ENCODE measurements at regions not wholly inside any gene's neighbourhood (a gene's known extent, or its start where the extent isn't known, plus 50 kb on each side); places are given as distances from the start of the nearest gene placed in this dataset.

GRCh38 chr9:115210699-115211098 lies 92.7 kb upstream of the TNC start:
- DNase-seq: no peak

- no peak for DNase-seq
These were observed 93.6 kb upstream of the TNC start for GRCh38 chr9:115211413-115212124.

DNA sequence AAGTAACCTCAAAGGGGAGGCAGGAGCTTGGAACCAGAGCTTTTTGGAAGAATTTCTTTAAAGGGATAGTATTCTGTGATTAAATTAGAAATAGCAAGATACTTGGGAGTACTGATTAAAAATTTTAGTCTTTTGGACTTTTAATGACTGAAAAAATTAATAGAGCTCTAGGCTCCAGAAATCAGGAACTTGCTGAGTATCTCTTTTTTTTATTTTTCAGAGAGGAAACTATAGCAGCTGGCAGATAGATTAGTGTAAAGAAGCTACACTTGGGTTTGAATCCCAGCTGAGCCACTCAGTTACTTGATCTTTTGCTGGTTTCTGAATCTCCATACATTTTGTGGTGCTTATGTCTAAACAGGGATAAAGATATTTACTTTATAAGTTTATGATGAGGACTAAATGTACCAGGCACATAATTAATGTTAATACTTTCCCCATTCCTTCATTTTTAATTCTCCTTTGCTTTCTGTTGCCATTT lies 94.2 kb upstream of the TNC start:
- no peak for DNase-seq

- DNase-seq: no peak
These were observed 94.9 kb upstream of the TNC start for GRCh38 chr9:115212832-115213231.

GRCh38 chr9:115213818-115214334 lies 95.9 kb upstream of the TNC start:
- DNase-seq: peak; percentile 68

- no peak for DNase-seq
These were observed 98.9 kb upstream of the TNC start for GRCh38 chr9:115216873-115217272.

DNA sequence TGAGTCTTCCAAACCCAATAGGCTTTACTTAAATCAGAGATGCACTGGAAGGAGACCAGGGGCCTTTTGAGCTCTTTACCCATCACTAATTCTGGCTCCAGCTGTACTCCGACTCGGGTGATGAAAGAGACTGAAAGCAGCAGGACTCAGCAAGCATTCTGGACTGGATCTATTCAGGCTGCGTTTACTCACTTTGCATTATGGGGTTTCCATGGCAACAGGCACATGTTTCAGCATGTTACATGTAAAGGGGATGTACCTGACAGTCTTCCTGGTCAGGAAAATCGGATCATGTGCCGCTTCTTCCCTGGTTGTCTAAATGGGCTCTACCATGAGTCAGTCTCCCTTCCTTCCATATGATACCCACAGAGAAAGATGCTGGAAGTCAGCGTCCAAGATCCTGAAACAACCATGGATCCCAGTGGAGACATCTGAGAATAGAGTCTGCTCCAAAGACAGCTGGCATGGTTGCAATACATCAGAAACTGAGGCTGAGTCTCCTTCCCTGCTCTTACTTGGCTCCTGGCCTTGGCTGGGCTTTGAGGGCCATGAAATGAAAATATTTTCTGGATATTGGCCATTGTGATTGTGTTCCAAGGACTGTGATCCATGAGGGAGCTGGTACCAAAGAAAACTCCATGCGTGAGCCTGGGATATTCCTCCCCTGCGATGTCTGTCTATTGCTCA lies 102.5 kb upstream of the TNC start:
- no peak for DNase-seq

GRCh38 chr9:115223471-115223870 lies 105.5 kb upstream of the TNC start:
- no peak for DNase-seq

DNA sequence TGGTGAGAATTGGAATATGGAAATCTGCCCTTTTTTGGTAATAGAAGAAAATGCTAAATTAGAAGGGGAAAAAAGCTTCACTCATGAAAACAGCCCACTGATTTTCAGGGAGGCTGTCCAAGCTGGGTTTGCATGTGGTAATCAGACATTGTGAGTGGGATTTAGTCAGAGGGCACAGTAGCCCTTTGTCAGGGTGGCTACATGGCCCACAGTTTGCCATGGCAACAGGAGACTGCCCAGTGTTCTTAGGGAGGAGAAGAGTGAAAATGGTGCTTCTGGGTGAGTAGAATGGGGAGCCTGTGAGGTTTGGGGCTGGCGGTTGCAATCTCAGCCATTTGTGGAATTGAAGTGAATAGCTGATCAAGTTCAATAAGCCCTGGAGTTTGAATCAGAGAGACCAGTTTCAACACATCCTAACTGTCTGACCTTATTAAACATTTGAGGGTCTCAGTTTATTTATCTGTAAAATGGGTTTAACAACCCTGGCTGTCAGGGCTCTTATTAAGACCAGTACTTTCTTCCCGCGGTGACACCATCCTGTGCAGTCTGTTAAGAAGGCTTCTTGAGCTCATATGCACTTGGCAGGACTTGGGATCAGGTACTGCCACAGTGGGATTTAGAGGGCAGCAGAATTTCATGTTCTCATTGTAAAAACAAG lies 107.6 kb upstream of the TNC start:
- DNase-seq: no peak

- no peak for DNase-seq
These were observed 108.2 kb upstream of the TNC start for GRCh38 chr9:115226152-115226551.

DNA sequence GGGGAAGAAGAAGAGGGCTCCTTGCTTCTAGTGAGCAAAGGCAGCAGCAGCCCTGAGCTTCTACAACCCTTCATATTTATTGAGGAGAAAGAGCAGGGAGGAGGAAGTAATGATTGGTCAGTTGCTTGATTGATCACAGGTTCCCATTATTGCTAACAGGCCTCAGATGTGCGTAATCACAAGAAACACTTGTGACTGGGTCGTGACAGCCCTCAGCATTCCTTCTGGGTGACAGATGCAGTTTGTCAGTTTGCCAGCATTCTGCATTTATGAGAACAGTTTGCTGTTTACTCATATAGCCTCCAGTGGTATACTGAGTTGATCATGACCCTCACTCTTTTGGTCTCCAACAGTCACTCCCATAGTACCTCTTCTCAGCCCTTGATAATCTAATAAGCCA lies 111.5 kb upstream of the TNC start:
- no peak for DNase-seq

DNA sequence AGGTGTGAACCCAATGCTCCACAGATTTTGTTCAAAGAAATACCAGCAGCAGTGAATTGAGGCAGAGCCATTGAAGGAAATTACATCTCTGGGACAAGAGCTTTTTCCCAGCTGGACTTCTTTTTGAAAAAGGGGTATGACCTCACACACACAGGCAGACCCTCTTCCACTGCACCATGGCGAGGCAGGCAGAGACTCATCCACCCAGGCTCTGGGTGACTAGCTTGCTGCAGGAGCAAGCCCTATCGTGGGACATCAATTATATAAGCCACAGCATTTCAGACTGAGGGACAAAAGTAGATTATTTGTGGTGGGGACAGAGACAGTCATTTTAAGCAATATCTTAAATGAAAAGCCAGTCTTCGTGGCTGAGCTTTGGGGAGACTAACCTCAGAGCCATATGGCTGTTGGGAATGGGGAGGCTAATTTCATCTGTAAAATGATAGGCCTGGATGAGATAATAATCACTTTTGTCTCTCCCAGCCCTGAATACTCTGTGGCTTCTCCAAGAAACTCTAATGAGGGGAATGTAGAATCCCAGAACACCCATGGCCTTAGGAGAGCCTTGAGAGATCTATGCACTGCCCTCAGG lies 113.1 kb upstream of the TNC start:
- no peak for DNase-seq

DNA sequence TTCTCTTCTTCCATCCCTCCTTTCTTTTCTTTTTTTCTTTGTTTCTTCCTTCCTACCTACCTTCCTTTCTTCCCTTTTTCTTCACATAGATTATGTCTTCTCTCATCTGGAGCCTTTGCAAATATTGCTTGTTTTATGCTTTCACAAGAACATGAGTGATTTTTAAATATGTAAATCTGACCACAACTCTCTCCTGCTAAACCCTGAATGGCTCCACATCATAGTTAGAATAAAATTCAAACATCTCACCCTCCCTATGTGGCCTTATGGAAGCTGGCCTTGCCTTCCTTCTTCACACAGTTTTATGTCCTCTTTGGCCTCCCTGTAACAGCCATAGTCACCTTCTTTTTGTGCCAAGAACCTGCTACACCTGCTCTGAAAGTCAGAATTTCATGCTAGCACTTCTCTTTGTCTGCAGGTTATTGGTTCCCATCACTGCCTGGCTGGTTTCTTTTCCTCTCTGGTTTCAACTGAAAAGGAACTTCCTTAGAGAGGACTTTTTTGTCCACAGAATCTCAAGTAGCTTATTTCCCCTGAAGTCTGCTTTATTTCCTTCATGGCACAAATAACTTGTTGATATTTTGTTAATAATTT lies 114.3 kb upstream of the TNC start:
- DNase-seq: no peak

GRCh38 chr9:115234094-115234493 lies 116.1 kb upstream of the TNC start:
- DNase-seq: no peak

- no peak for DNase-seq
These were observed 117.3 kb upstream of the TNC start for GRCh38 chr9:115235221-115235620.

GRCh38 chr9:115237385-115237998 lies 119.5 kb upstream of the TNC start:
- no peak for DNase-seq

DNA sequence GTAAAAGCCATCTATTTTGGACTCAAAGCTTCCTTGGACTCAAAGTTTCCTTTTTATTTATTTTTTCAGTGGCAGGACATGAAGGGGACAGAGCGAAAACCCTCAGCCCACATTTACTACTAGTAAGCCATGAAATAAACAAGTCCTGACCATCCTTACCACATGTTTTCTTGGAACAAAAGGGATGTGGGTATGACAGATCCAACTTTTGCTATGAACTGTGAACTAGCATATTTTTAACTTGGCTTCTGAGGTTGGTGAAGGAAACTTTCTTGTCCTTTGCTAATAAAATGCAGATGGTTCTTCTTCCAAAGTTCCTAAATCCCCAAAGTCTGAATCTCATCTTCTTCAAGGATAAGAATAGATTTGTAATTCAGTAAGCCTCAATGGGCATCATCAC lies 122.7 kb upstream of the TNC start:
- no peak for DNase-seq

GRCh38 chr9:115241641-115242040 lies 123.7 kb upstream of the TNC start:
- no peak for DNase-seq

DNA sequence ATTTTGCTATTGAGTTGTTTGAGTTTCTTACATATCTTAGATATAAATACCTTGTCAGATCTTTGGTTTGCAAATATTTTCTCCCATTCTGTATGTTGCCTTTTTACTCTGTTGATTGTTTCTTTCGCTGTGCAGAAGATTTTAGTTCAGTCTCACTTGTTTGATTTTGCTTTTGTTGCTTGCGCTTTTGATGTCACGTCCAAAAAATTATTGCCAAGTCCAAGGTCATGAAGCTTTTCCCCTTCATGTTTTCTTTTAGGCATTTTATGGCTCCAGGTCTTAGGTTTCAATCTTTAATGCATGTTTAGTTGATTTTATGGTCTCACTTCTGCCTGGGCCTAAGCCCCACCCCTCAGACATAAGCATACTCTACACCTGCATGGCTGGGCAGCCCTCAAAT lies 131.5 kb upstream of the TNC start:
- DNase-seq: no peak

- DNase-seq: no peak
These were observed 132.7 kb upstream of the TNC start for GRCh38 chr9:115250621-115251032.

DNA sequence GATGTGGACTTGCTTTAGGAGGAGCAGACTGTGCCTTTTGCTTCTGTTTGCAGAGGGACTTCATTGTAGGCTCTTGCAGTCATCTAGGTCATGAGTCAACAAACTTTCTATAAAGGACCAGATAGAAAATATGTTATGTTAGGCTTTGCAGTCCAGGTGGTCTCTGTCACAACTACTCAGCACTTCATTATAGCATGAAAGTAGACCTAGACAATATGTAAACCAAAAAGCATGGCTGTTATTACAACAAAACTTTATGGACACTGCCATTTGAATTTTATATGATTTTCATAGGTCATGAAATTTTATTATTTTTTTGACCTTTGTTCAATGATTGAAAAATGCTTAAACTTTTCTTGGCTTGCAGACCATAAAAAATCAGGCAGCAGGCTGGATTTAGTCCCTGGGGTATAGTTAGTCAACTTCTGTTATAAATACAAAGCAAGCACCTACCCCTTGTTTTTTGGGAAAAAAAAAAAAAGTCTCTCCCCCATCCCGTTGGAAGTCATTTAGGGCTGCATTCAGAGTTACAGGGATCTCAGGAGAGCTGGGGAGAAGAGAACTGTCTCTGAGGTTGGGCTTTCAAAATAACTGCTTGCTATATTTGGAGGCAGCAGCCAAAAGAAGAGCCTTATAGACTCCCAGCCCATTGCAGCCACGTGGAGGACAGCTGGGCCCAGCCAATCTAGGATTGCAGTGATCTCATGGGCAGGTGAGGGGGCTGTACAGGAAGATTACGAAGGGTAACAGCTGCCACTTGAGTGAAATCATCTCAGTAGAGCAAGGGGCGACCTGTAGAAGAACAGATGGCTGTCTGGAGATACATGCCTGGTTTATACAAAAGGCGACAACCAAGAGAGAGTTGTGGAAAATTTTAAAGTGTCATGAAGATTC lies 136.6 kb upstream of the TNC start:
- DNase-seq: no peak

Data from suppressor macrophage treated with lipopolysaccharide for 4 hours (primary cell).